Activated CD8-positive, alpha-beta memory T cell treated with anti-CD3 and anti-CD28 coated beads for 24 hours (primary cell): ENCODE measurements at regions not wholly inside any gene's neighbourhood (a gene's known extent, or its start where the extent isn't known, plus 50 kb on each side); places are given as distances from the start of the nearest gene placed in this dataset.

Experiments used
- DNase-seq: peaks from one replicate; pipeline ENCODE4 v3.0.0-alpha.2; 2020

GRCh38 chr1:10848109-10848684 lies 51.8 kb upstream of the CASZ1 start:
- no peak for DNase-seq

- no peak for DNase-seq
These were observed 53.6 kb upstream of the CASZ1 start for GRCh38 chr1:10850026-10850425.

GRCh38 chr1:10851024-10852013 lies 54.9 kb upstream of the CASZ1 start:
- no peak for DNase-seq

- DNase-seq, result no peak
These were observed 55.6 kb upstream of the CASZ1 start for GRCh38 chr1:10852018-10852417.

- no peak for DNase-seq
These were observed 56.0 kb upstream of the CASZ1 start for GRCh38 chr1:10852486-10852885.

- DNase-seq, result no peak
These were observed 56.6 kb upstream of the CASZ1 start for GRCh38 chr1:10852998-10853520.

- DNase-seq, result no peak
These were observed 57.3 kb upstream of the CASZ1 start for GRCh38 chr1:10853701-10854100.

GRCh38 chr1:10854856-10855459 lies 58.5 kb upstream of the CASZ1 start:
- no peak for DNase-seq

- DNase-seq, result no peak
These were observed 59.8 kb upstream of the CASZ1 start for GRCh38 chr1:10856176-10856683.

GRCh38 chr1:10856863-10857598 lies 60.6 kb upstream of the CASZ1 start:
- DNase-seq, result no peak

GRCh38 chr1:10857687-10858086 lies 61.2 kb upstream of the CASZ1 start:
- no peak for DNase-seq

- DNase-seq, result no peak
These were observed 63.8 kb upstream of the CASZ1 start for GRCh38 chr1:10860218-10860617.

- no peak for DNase-seq
These were observed 64.2 kb upstream of the CASZ1 start for GRCh38 chr1:10860682-10861081.

- no peak for DNase-seq
These were observed 65.4 kb upstream of the CASZ1 start for GRCh38 chr1:10861822-10862221.

GRCh38 chr1:10862743-10863335 lies 66.4 kb upstream of the CASZ1 start:
- no peak for DNase-seq

GRCh38 chr1:10863886-10864285 lies 67.4 kb upstream of the CASZ1 start:
- DNase-seq, result no peak

GRCh38 chr1:10864776-10865175 lies 68.3 kb upstream of the CASZ1 start:
- no peak for DNase-seq

- DNase-seq, result no peak
These were observed 69.3 kb upstream of the CASZ1 start for GRCh38 chr1:10865518-10866320.

GRCh38 chr1:10866321-10867093 lies 70.1 kb upstream of the CASZ1 start:
- peak; percentile 67 for DNase-seq

GRCh38 chr1:10867138-10867721 lies 70.8 kb upstream of the CASZ1 start:
- peak; percentile 85 for DNase-seq
